ENCODE measurements at regions not wholly inside any gene's neighbourhood (a gene's known extent, or its start where the extent isn't known, plus 50 kb on each side); places are given as distances from the start of the nearest gene placed in this dataset.

GRCh38 chr1:230587061-230587460 is 55.2 kb upstream of the COG2 start:
- DNase-seq (ENCODE audit: low spot score) (no peak), ATAC-seq (no peak), FAIRE-seq (no peak)
- Histone ChIP-seq H3K4me3 (replicated peaks in 1 of 3; ENCODE audit: insufficient read depth in 1 of 3, low read depth in 2 of 3, low read length in 3 of 3) (no peak overlapping the region), H3K36me3 (replicated peaks in 1 of 2; ENCODE audit: control insufficient read depth in 1 of 2, insufficient read depth in 2 of 2, low read length in 2 of 2) (no peaks in the 10 kb centered on the region), H3K27ac (ENCODE audit: extremely low read length, insufficient read depth, low read length) (no peak overlapping the region), H3K9me3 (ENCODE audit: low read length) (no peaks in the 10 kb centered on the region), H4K20me1 (ENCODE audit: insufficient read depth, low read length) (no peaks in the 10 kb centered on the region), H3K4me1 (ENCODE audit: insufficient read depth, low read length) (no peaks in the 10 kb centered on the region), H3K4me2 (ENCODE audit: low read depth, low read length) (no peak overlapping the region), H3K27me3 (ENCODE audit: control insufficient read depth in 1 of 2, insufficient read depth in 2 of 2, low read length in 2 of 2) (peaks cover 0 to 9% of the 10 kb centered on the region in 2 experiments; a peak in 3 of 5 replicates), H3K9ac (ENCODE audit: insufficient read depth, low read depth, low read length) (no peak overlapping the region), H3K79me2 (ENCODE audit: insufficient read depth, low read length) (no peaks in the 10 kb centered on the region), H2AFZ (ENCODE audit: low read length) (no peak overlapping the region)
- no TSS peak for BruUV-seq (replicated peaks)
- intact Hi-C loops (cut with micrococcal nuclease; ENCODE audit: unreplicated experiment) (no loop called here), in situ Hi-C loops (cut with HindIII; ENCODE audit: extremely low pct_ligation_motif_present, low pct_unique_long_range_greater_than_20kb) (no loop called here)
- no peak for TF ChIP-seq SETDB1 (CRISPR knock-in tag; IDR thresholded peaks at IDR 0.05; ENCODE audit: borderline replicate concordance)
- TF ChIP-seq TEAD2 (CRISPR knock-in tag; IDR thresholded peaks at IDR 0.05), result no peak
- TF ChIP-seq NFKB2 (CRISPR knock-in tag; IDR thresholded peaks at IDR 0.05; ENCODE audit: borderline replicate concordance), result no peak
- TF ChIP-seq GATAD2A (CRISPR knock-in tag; IDR thresholded peaks at IDR 0.05), result no peak
- no peak for TF ChIP-seq ZBTB26 (CRISPR knock-in tag; IDR thresholded peaks at IDR 0.05; ENCODE audit: borderline replicate concordance)
- TF ChIP-seq ZNF362 (CRISPR knock-in tag; IDR thresholded peaks at IDR 0.05; ENCODE audit: borderline replicate concordance), result no peak
- TF ChIP-seq MTERF4 (CRISPR knock-in tag; IDR thresholded peaks at IDR 0.05), result no peak
- TF ChIP-seq RXRA (CRISPR knock-in tag; IDR thresholded peaks at IDR 0.05), result no peak
- no peak for TF ChIP-seq ZBTB46 (CRISPR knock-in tag; IDR thresholded peaks at IDR 0.05; ENCODE audit: borderline replicate concordance)
- TF ChIP-seq ZNF614 (CRISPR knock-in tag; IDR thresholded peaks at IDR 0.05; ENCODE audit: borderline replicate concordance), result no peak
- no peak for TF ChIP-seq ZBTB2 (CRISPR knock-in tag; IDR thresholded peaks at IDR 0.05; ENCODE audit: low read depth)
- WGBS (ENCODE audit: low lambda C conversion rate), result 0% methylated on average over 3 of the region's 3 CpGs
- ChIA-PET CTCF (ENCODE audit: low intra/inter-chr PET ratio, low total read pairs) (no interaction called here), POLR2A (no interaction called here)

All from HepG2 (cell line).